ENCODE measurements at regions not wholly inside any gene's neighbourhood (a gene's known extent, or its start where the extent isn't known, plus 50 kb on each side); places are given as distances from the start of the nearest gene placed in this dataset.
"Not testable (repeated sequence)": the region's sequence is repeated elsewhere in the genome, so short reads cannot be mapped to it uniquely, and the experiment has no call there.

DNA sequence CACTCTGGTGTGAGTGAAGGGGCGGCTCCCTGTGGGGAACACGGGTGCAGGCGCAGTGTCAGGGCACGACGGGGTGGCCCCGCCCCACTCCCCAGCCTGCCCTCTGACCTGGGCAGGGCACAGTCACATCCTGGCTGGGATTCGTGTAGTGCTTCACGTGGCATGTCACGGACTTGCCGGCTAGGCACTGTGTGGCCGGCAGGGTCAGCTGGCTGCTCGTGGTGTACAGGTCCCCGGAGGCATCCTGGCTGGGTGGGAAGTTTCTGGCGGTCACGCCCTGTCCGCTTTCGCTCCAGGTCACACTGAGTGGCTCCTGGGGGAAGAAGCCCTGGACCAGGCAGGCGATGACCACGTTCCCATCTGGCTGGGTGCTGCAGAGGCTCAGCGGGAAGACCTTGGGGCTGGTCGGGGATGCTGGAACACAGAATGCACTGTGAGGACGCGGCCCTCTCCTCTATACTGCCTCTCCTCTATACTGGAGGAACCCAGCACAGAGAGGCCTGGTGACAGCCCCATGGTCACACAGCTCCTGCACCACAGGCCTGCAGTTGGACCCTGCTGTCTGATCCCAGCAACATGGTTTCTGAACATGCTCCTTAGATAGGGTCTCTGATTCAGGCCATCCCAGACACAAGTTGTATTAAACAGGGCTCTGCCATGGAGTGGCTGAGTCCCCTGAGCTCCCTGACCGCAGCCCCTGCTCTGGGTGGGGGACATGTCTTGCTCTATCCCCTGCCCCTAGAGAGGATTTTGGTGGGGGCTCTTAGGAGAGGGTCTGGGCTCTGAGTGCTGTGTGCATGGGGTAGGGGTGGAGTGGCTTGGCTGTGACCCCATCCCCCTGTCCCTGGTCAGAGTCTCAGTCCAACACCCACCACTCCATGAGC lies 182.1 kb downstream of the TMEM121 start:
- not testable (repeated sequence) for TF ChIP-seq CTCF (IDR thresholded peaks at IDR 0.05)
- TF ChIP-seq POLR2A (IDR thresholded peaks at IDR 0.05) (peak; percentile 21), POLR2AphosphoS5 (IDR thresholded peaks at IDR 0.05) (peak in 1 of 3 donors; percentile 60)
